Kidney (tissue), 13 donors: ENCODE measurements at regions not wholly inside any gene's neighbourhood (a gene's known extent, or its start where the extent isn't known, plus 50 kb on each side); places are given as distances from the start of the nearest gene placed in this dataset.
A peak's percentile ranks its signal among the peaks of the same experiment; 100 is the strongest.

ENCODE experiments used
- DNase-seq, 5 donors: peaks; one replicate each; pipeline ENCODE4 v3.0.0-alpha.2; 2013 to 2020
- FAIRE-seq: peaks from 2 replicates; lab custom pipeline; 2012; peaks lifted over from hg19 to GRCh38; lab: Jason Lieb, UNC
- H3K27ac ChIP-seq, 2 donors: one replicate each; pipeline ENCODE4 v1.7.0; 2013; ENCODE audit warnings: low read depth in 2 of 2, low read length in 2 of 2, inconsistent platforms in 1 of 2
- H3K27me3 ChIP-seq: one replicate; pipeline ENCODE4 v1.7.1; 2013; ENCODE audit warnings: low read length, inconsistent platforms; ENCODE audit not compliant: control insufficient read depth, insufficient read depth
- H3K36me3 ChIP-seq, 3 donors: one replicate each; pipeline versions ENCODE4 v1.7.0 to v1.7.1; 2013; ENCODE audit warnings: low read length in 3 of 3, control low read depth in 1 of 3, inconsistent platforms in 1 of 3; ENCODE audit not compliant: insufficient read depth in 3 of 3, control insufficient read depth in 2 of 3
- H3K4me1 ChIP-seq, 3 donors: one replicate each; pipeline versions ENCODE4 v1.7.0 to v1.7.1; 2013; ENCODE audit warnings: low read length in 3 of 3, inconsistent platforms in 1 of 3, low read depth in 1 of 3; ENCODE audit not compliant: control insufficient read depth in 2 of 3, insufficient read depth in 2 of 3
- H3K4me3 ChIP-seq, 3 donors: one replicate each; pipeline versions ENCODE4 v1.7.0 to v1.8.1; 2013; ENCODE audit warnings: low read length in 3 of 3, control low read depth in 1 of 3, inconsistent platforms in 1 of 3
- H3K9ac ChIP-seq, 3 donors: one replicate each; pipeline versions ENCODE4 v1.7.0 to v1.7.1; 2013; ENCODE audit warnings: low read length in 3 of 3, control low read depth in 1 of 3, inconsistent platforms in 1 of 3
- H3K9me3 ChIP-seq, 3 donors: one replicate each; pipeline versions ENCODE4 v1.7.0 to v1.7.1; 2013; ENCODE audit warnings: low read length in 3 of 3, control low read depth in 1 of 3, inconsistent platforms in 1 of 3; ENCODE audit not compliant: control insufficient read depth in 2 of 3, insufficient read depth in 1 of 3
- CTCF ChIP-seq: IDR thresholded peaks from 3 replicates; pipeline ENCODE4 v1.5.1; 2012; ENCODE audit warnings: mild to moderate bottlenecking, moderate library complexity, borderline replicate concordance; ENCODE audit not compliant: insufficient read depth; ENCODE audit errors: extremely low read depth
- intact Hi-C: fragments of 100-400 bp; cut with DNase I; formaldehyde crosslinking; loops from one replicate; pipeline ENCODE4 v1.11.1; 2022
- donor health status: control.
- donor health status: control.
- donor health status: control.
- donor health status: control.
- donor health status: control.
- donor health status: DM: yes; HTN: yes; CAD: no.
- donor health status: Normal renal cell carcinoma (clear cell type).

DNA sequence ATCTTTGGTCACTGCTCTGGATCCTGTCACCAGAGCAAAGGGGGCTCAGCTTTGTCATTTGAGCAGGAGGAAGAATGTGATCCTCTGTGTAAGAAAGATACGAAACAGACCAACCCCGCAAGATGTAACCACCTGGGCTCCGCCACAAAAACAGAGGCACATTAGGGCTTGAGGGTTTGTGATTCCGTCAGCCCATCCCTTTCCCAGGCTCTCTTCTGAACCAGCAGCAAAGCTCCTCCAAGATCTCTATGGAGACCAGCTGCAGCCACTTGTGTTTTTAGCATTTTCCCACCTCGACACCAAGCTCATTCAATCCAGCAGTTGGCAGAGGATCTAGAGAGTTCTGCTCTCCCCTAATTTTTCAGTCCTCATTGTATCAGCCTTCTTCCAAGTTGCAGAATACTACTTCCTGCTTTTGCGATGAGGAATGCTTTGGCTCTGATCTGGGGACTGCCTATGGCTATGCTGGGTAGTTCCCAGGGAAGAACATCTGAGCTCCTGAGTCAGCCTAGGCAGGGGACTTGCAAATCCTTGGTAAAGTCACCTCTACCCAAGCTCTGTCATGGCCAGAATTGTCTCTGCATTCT, 139.6 kb upstream of the RAB12 start:
- Histone ChIP-seq H3K4me1 (peaks cover 0 to 4% (median 0%) of the 10 kb centered on the region in 3 donors), H3K9me3 (no peaks in the 10 kb centered on the region), H3K27me3 (no peaks in the 10 kb centered on the region), H3K9ac (no peak overlapping the region), H3K27ac (no peak overlapping the region), H3K4me3 (no peak overlapping the region), H3K36me3 (no peaks in the 10 kb centered on the region)
- no peak for FAIRE-seq
- intact Hi-C loops, result no loop called here
- no peak for TF ChIP-seq CTCF
- DNase-seq, result peak in 1 of 5 donors; percentile 7

DNA sequence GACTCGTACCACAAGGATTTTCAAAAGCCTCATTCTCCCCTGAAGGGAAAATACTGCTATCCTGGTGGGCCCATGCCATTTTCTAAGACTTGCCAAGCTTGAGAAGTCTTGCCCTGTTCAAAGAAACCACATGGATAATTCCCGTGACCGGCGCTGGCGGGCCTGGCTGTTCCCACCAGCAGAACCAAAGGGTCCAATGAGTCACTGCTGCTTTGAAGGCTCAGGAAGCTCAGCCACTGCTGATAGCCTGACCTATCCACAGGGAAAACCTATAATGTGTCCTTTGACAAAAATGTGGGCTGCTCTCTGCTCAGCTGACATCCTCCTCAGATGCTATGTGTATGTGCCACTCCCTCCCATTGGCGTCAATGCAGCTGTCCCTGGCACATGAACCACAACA, 137.9 kb upstream of the RAB12 start:
- no peak overlapping the region for H3K4me3 ChIP-seq
- no peaks in the 10 kb centered on the region for H3K27me3 ChIP-seq
- no peak overlapping the region for H3K9ac ChIP-seq
- no peak for DNase-seq
- no peak for TF ChIP-seq CTCF
- no peaks in the 10 kb centered on the region for H3K36me3 ChIP-seq
- intact Hi-C loops, result no loop called here
- no peaks in the 10 kb centered on the region for H3K9me3 ChIP-seq
- H3K27ac ChIP-seq, result no peak overlapping the region
- no peak for FAIRE-seq
- peaks cover 0 to 4% (median 0%) of the 10 kb centered on the region in 3 donors for H3K4me1 ChIP-seq

DNA sequence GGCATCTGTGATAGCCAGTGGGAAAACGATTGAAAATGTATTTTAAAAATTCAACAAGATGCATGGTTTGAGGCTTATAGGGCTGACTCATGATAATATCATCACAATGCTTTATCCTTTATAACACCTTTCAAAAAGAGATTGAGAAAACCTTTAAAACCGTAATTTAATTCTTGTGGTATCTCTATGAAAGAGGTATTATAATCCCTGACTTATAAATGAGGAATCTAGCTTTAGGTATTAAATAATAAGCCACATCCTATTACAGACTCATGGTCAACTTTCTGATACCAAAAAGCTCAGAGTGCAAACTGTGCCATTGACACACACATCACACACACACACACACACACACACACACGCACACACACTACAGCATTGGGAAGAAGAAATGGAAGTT, 134.6 kb upstream of the RAB12 start:
- no peak overlapping the region for H3K4me3 ChIP-seq
- H3K27ac ChIP-seq, result no peak overlapping the region
- no peaks in the 10 kb centered on the region for H3K36me3 ChIP-seq
- H3K27me3 ChIP-seq, result no peaks in the 10 kb centered on the region
- FAIRE-seq (no peak), DNase-seq (no peak)
- no peak overlapping the region for H3K9ac ChIP-seq
- no peaks in the 10 kb centered on the region for H3K9me3 ChIP-seq
- no peak for TF ChIP-seq CTCF
- intact Hi-C loops, result no loop called here
- H3K4me1 ChIP-seq, result no peaks in the 10 kb centered on the region

GRCh38 chr18:8477615-8478014, 131.6 kb upstream of the RAB12 start:
- intact Hi-C loops, result no loop called here
- no peak overlapping the region for H3K9ac ChIP-seq
- no peak for FAIRE-seq

More at GRCh38 chr18:8477615-8478014, 131.6 kb upstream of the RAB12 start:
- Histone ChIP-seq H3K27me3 (no peaks in the 10 kb centered on the region), H3K4me3 (no peak overlapping the region), H3K4me1 (no peaks in the 10 kb centered on the region), H3K36me3 (no peaks in the 10 kb centered on the region), H3K27ac (no peak overlapping the region), H3K9me3 (no peaks in the 10 kb centered on the region)
- no peak for DNase-seq
- TF ChIP-seq CTCF, result no peak
